HCT116 (cell line): ENCODE measurements at regions not wholly inside any gene's neighbourhood (a gene's known extent, or its start where the extent isn't known, plus 50 kb on each side); places are given as distances from the start of the nearest gene placed in this dataset.

Experiments
- CEBPB ChIP-seq: IDR thresholded peaks from 2 replicates; pipeline ENCODE4 v1.6.1; 2012; ENCODE audit warnings: low read depth
- CTCF ChIP-seq, 3 experiments: fragments of 200-600 bp in 1 of 3; sonication (generic) in 1 of 3; IDR thresholded peaks in 2 of 3; conservative IDR thresholded peaks in 1 of 3; 2 replicates each; pipeline ENCODE4 v1.5.1; 2012 to 2017; ENCODE audit warnings: low read depth in 2 of 3, low read length in 2 of 3, antibody characterized with exemption in 1 of 3, borderline replicate concordance in 1 of 3, control low read depth in 1 of 3, mild to moderate bottlenecking in 1 of 3, mixed read lengths in 1 of 3, mixed run types in 1 of 3, moderate library complexity in 1 of 3; ENCODE audit not compliant: insufficient read depth in 1 of 3
- EGR1 ChIP-seq: IDR thresholded peaks from 2 replicates; pipeline ENCODE4 v1.6.1; 2012; ENCODE audit warnings: low read depth
- RAD21 ChIP-seq: IDR thresholded peaks from 2 replicates; pipeline ENCODE4 v1.6.1; 2012; ENCODE audit warnings: low read depth, mild to moderate bottlenecking

DNA sequence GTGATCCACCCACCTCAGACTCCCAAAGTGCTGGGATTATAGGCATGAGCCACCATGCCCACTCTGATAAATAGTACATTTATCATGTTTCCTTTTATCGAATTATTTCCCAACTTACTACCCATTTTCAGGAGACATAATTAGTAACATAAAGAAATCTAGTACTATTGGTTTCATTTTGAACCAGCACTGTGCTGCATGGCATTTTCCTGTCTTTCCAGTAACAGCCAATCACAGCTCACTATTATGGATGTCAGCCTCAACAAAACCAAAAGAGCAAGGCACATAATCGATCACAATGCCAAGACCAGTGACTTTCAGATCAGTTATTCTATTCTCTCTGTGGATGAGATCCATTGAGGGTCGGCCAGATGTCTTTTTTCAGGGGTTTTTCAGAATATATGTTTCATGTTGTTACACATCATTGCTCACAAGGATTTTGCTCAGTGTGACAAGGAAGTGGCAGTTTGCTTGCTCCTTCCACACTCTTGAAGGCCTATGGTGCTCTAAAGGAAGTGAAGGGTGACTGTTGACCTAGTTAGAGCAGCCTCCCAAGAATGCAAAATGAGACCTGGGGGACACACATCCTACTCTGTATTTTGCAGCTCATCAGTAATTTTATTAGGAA is 233.4 kb downstream of the KCNRG start:
- TF ChIP-seq CEBPB (no peak), CTCF (IDR thresholded peaks at IDR 0.05 in 2 of 3, conservative IDR thresholded peaks at IDR 0.05 in 1 of 3; ENCODE audit: borderline replicate concordance in 1 of 3, insufficient read depth in 1 of 3, low read depth in 2 of 3, low read length in 2 of 3) (no peak), EGR1 (no peak), RAD21 (no peak)
